ENCODE measurements at regions not wholly inside any gene's neighbourhood (a gene's known extent, or its start where the extent isn't known, plus 50 kb on each side); places are given as distances from the start of the nearest gene placed in this dataset.
A peak's percentile ranks its signal among the peaks of the same experiment; 100 is the strongest.

DNA sequence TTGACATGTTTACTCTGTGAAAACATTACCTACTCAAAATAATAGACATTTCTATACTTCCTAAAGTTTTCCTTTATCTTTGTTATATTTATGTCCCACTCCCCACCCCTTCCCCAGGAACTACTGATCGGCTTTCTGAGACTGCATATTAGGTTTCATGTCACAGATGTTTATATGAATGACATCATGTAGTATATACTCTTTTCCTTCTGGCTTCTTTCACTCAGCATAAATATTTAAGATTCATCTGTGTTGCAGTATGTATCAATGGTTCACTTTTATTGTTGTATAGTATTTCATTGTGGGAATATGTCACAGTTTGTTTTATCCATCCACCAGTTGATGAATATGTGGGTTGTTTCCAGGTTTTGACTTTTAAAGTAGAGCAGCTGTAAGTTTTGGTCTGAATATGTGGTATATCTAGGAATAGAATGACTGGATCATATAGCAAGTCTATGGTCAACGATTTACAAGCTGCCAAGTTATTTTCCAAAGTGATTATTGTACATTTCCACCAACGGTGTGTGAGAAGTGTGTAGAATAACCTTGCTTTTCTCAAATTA lies 73.8 kb upstream of the CAV2 start:
- DNase-seq: no peak
- H3K27ac ChIP-seq: no peak overlapping the region
- no peak overlapping the region for H3K4me3 ChIP-seq
- no peaks in the 10 kb centered on the region for H3K9me3 ChIP-seq
- intact Hi-C loops (cut with DNase I): no loop called here
- H3K36me3 ChIP-seq: no peaks in the 10 kb centered on the region
- TF ChIP-seq, protein P1, sequence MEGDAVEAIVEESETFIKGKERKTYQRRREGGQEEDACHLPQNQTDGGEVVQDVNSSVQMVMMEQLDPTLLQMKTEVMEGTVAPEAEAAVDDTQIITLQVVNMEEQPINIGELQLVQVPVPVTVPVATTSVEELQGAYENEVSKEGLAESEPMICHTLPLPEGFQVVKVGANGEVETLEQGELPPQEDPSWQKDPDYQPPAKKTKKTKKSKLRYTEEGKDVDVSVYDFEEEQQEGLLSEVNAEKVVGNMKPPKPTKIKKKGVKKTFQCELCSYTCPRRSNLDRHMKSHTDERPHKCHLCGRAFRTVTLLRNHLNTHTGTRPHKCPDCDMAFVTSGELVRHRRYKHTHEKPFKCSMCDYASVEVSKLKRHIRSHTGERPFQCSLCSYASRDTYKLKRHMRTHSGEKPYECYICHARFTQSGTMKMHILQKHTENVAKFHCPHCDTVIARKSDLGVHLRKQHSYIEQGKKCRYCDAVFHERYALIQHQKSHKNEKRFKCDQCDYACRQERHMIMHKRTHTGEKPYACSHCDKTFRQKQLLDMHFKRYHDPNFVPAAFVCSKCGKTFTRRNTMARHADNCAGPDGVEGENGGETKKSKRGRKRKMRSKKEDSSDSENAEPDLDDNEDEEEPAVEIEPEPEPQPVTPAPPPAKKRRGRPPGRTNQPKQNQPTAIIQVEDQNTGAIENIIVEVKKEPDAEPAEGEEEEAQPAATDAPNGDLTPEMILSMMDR (IDR thresholded peaks at IDR 0.05): no peak
- H3K4me1 ChIP-seq: no peaks in the 10 kb centered on the region
- H3K27me3 ChIP-seq: no peaks in the 10 kb centered on the region
- H3K9ac ChIP-seq (ENCODE audit: low read depth in 2 of 2, low read length in 2 of 2): no peak overlapping the region

DNA sequence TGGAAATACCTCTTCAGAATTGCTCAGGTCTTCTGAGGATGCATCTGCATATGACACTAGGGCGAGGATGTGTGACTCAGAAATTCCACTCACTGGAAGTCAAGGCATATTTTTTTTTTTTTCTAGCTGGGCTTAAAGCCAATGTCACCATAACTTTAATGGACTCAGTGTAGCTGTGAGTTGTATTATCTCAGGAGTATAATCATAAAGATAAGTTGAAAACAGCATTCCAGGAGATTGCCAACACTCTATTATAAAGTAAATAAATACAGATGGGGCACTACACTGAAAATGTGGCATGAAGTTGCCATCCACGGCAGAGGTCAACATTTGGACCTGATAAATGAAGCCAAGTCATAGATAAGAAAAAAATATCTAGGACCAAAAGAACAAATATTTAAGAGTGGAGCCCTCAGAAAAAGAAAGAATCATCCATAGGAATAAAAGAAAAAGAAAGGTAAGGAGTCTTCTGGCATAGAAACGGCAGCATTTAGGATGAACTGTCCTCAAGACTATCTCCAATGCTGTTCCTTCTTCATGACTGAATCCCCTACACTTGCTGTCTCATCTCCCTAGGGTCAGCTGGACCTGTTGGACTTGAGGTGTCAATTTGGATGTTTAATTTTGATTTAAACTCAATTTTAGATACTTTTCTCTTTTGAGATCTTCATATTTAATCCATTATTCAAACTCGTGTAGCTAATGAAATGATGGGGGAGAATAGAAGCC lies 72.9 kb upstream of the CAV2 start:
- no peaks in the 10 kb centered on the region for H3K27me3 ChIP-seq
- TF ChIP-seq, protein P1 (IDR thresholded peaks at IDR 0.05): no peak
- H3K9me3 ChIP-seq: no peaks in the 10 kb centered on the region
- H3K27ac ChIP-seq: no peak overlapping the region
- no peak overlapping the region for H3K4me3 ChIP-seq
- H3K36me3 ChIP-seq: no peaks in the 10 kb centered on the region
- peak; percentile 55 for DNase-seq
- no peaks in the 10 kb centered on the region for H3K4me1 ChIP-seq
- no peak overlapping the region for H3K9ac ChIP-seq (ENCODE audit: low read depth in 2 of 2, low read length in 2 of 2)
- intact Hi-C loops (cut with DNase I): no loop called here

DNA sequence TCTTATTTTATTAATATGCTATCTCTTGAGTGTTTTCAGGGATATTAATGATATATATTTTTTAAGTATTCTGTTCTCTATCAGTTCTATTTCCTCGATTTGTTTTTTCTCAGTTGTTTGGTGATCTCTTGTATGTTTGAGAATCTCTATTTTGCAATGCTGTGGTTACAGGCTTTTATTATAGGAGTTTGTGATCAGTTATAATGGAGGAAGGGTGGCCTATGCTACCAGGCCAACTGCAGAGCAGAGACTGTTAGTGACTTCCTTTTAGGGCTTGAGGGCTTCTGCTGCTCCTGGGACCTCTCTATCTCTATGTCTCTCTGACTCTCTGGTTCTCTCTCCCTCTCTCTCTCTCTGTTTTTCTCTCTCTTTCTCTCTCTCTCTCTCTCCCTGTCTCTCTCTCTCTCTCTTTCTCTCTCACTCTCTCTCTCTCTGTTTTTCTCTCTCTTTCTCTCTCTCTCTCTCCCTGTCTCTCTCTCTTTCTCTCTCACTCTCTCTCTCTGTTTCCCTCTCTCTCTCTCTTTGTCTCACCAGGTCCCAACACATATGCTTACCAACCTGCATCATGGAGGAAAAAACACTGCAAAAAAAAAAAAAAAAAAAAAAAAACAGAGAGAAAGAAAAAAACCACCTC lies 69.4 kb upstream of the CAV2 start:
- intact Hi-C loops (cut with DNase I): loop anchor here (10.0 kb wide), 1 partner anchor 165 kb away; no protein-coding TSS in a partner anchor
- Histone ChIP-seq H3K27me3 (no peaks in the 10 kb centered on the region), H3K9me3 (no peaks in the 10 kb centered on the region)

DNA sequence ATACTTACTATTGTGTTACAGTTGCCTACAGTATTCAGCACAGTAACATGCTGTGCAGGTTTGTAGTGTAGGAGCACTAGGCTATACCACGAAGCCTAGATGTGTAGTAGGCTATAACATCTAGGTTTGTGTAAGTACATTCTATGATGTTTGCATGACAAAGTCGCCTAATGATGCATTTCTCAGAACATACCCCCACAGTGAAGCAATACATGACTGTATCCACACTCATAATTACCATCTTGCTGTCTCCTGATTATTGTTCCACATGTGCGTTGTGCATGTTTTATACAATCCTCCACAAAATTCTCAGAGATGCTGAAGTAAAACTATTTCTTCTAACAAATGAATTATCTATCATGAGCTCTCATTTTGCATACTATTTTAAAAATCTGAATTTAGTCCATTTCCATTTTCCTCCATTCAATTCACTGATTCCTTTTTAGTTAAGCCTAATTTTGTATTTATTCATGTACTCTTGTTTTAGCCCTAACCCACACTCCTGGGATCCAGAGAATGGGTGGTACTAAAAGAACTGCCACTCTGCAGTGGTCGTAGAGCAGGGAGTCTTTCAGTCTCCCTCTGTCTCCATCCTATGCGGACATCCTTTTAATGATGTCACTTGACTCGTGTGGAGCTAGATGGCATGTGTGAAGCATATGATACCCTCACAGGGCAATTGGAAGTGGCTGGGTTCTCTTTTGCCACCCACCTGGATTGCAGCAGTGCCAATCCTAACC lies 67.6 kb upstream of the CAV2 start:
- H3K4me1 ChIP-seq: no peaks in the 10 kb centered on the region
- H3K4me3 ChIP-seq: no peak overlapping the region
- TF ChIP-seq, protein P1 (IDR thresholded peaks at IDR 0.05): no peak
- H3K9me3 ChIP-seq: no peaks in the 10 kb centered on the region
- H3K27ac ChIP-seq: no peak overlapping the region
- DNase-seq: no peak
- H3K9ac ChIP-seq (ENCODE audit: low read depth in 2 of 2, low read length in 2 of 2): no peak overlapping the region
- no peaks in the 10 kb centered on the region for H3K36me3 ChIP-seq
- intact Hi-C loops (cut with DNase I): loop anchor here (10.0 kb wide), 1 partner anchor 167 kb away; no protein-coding TSS in a partner anchor
- no peaks in the 10 kb centered on the region for H3K27me3 ChIP-seq

More for the DNA sequence above, 69.4 kb upstream of the CAV2 start:
- H3K27ac ChIP-seq: no peak overlapping the region
- H3K36me3 ChIP-seq: no peaks in the 10 kb centered on the region
- H3K4me3 ChIP-seq: no peak overlapping the region
- no peak overlapping the region for H3K9ac ChIP-seq (ENCODE audit: low read depth in 2 of 2, low read length in 2 of 2)
- no peak for DNase-seq
- no peaks in the 10 kb centered on the region for H3K4me1 ChIP-seq
- TF ChIP-seq, protein P1 (IDR thresholded peaks at IDR 0.05): no peak

DNA sequence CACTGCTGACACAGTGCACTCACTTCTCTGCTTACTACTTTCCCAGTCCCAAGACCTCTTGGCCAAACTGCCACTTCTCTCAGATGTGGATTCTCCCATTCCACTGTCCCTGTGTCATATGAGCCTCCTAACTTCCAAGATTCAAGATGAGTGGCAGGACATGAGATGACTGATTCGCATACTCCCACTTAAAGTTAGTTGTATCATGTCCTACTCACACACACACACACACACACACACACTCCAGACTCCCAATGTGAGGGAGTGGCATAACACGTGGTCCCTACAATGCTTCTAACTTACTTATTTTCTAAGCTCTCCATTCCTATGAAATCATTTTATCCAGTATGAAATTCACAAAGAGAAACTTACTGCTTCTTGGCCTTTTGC lies 67.0 kb upstream of the CAV2 start:
- no peak overlapping the region for H3K4me3 ChIP-seq
- no peaks in the 10 kb centered on the region for H3K9me3 ChIP-seq
- no peak for DNase-seq
- H3K4me1 ChIP-seq: no peaks in the 10 kb centered on the region
- no peaks in the 10 kb centered on the region for H3K36me3 ChIP-seq
- no peak overlapping the region for H3K27ac ChIP-seq
- no peak overlapping the region for H3K9ac ChIP-seq (ENCODE audit: low read depth in 2 of 2, low read length in 2 of 2)
- TF ChIP-seq, protein P1 (IDR thresholded peaks at IDR 0.05): no peak
- intact Hi-C loops (cut with DNase I): loop anchor here (10.0 kb wide), 1 partner anchor 168 kb away; no protein-coding TSS in a partner anchor
- no peaks in the 10 kb centered on the region for H3K27me3 ChIP-seq

Data from colonic mucosa (tissue), 4 donors.